ENCODE measurements at regions not wholly inside any gene's neighbourhood (a gene's known extent, or its start where the extent isn't known, plus 50 kb on each side); places are given as distances from the start of the nearest gene placed in this dataset.

DNA sequence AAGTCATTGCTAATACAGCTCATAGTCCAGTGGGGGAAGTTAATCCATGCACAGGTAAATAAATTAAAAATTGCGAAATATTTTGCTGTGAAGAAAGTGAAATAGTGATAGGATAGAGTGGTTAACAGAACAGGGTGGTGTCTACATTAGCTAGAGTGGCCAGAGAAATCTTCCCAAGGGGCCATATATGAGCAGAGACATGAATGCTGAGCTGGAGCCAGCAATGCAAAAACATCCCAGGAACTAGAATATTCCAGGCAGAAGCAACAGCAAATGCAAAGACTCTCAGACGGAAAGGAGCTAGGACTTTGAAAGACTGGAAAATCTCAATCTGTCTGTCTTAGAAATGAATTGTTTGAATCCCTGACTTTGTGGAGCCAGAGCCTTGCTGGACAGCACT lies 1221.6 kb downstream of the MAT2B start:
- Mint-ChIP-seq H3K4me3 (no peak overlapping the region), H3K27me3 (no peaks in the 10 kb centered on the region), H3K9me3 (ENCODE audit: low read depth) (no peaks in the 10 kb centered on the region), H3K36me3 (no peaks in the 10 kb centered on the region), H3K27ac (no peak overlapping the region), H3K4me1 (ENCODE audit: low read depth) (no peaks in the 10 kb centered on the region)

DNA sequence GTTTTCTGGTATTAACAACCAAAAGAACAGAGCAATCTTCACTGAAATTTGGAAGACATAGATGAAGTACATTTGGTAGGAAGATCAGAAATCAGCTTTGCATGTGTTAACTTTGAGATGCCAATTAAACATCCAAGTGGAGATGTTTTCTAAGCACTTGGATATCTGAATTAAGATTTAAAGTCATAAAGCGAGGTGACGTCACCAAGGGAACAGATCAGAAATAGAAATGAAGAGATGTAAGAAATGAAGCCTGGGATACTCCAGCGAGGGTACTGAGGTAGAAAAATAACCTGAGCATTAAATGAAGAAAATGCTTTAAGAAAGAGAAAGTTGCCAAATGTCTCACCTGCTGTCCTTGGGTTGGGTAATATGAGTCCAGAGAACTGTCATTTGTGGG lies 1223.3 kb downstream of the MAT2B start:
- Mint-ChIP-seq H3K36me3 (no peaks in the 10 kb centered on the region), H3K27me3 (no peaks in the 10 kb centered on the region), H3K4me1 (ENCODE audit: low read depth) (no peaks in the 10 kb centered on the region), H3K27ac (no peak overlapping the region), H3K4me3 (no peak overlapping the region), H3K9me3 (ENCODE audit: low read depth) (no peaks in the 10 kb centered on the region)

- no peak overlapping the region for H3K4me3 Mint-ChIP-seq
- H3K27ac Mint-ChIP-seq, result no peak overlapping the region
- H3K9me3 Mint-ChIP-seq (ENCODE audit: low read depth), result no peaks in the 10 kb centered on the region
- H3K36me3 Mint-ChIP-seq, result no peaks in the 10 kb centered on the region
- no peaks in the 10 kb centered on the region for H3K27me3 Mint-ChIP-seq
- H3K4me1 Mint-ChIP-seq (ENCODE audit: low read depth), result no peaks in the 10 kb centered on the region
These were observed 1229.9 kb downstream of the MAT2B start for GRCh38 chr5:164735334-164735733.

DNA sequence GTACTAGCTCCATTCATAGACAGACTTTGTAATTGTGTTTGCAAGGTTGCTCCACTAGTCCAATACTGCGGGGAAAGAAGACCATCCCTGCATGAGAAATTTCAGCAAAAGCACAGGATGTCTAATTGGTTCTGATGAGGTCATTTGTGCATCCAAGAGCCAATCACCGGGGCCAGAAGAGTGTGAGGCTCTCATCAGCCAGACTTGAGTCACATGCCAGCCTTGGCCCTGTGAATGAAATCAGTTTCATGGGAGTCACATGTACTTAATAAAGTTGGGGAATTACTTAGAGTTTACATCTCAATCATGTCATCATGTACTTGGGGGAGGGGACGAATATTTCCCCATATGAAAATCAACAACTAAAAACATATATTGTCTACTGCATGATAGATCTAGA lies 1236.0 kb downstream of the MAT2B start:
- Mint-ChIP-seq H3K27ac (no peak overlapping the region), H3K4me3 (no peak overlapping the region), H3K9me3 (ENCODE audit: low read depth) (peaks cover 4% of the 10 kb centered on the region), H3K27me3 (no peaks in the 10 kb centered on the region), H3K4me1 (ENCODE audit: low read depth) (no peaks in the 10 kb centered on the region), H3K36me3 (no peaks in the 10 kb centered on the region)

DNA sequence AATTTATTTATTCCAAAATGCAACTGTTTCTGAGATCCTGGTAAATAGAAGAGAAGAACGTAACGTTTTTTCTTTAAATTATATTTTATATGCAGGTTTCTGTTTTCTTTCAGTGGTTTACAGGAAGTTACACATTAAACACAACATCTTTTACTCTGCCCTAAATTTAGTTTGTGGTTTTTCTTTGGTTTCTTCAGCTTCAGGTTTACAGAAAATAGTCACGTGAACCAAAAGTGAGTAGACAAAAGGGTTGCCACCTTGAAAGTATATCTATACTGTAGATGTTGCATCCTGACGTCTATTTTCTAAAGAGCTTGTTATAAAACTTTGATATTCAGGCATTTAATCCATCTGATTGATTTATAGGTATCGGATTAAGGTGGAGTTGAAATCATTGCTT lies 1236.6 kb downstream of the MAT2B start:
- no peaks in the 10 kb centered on the region for H3K27me3 Mint-ChIP-seq
- H3K27ac Mint-ChIP-seq, result no peak overlapping the region
- no peak overlapping the region for H3K4me3 Mint-ChIP-seq
- no peaks in the 10 kb centered on the region for H3K36me3 Mint-ChIP-seq
- peaks cover 4% of the 10 kb centered on the region for H3K9me3 Mint-ChIP-seq (ENCODE audit: low read depth)
- H3K4me1 Mint-ChIP-seq (ENCODE audit: low read depth), result no peaks in the 10 kb centered on the region

DNA sequence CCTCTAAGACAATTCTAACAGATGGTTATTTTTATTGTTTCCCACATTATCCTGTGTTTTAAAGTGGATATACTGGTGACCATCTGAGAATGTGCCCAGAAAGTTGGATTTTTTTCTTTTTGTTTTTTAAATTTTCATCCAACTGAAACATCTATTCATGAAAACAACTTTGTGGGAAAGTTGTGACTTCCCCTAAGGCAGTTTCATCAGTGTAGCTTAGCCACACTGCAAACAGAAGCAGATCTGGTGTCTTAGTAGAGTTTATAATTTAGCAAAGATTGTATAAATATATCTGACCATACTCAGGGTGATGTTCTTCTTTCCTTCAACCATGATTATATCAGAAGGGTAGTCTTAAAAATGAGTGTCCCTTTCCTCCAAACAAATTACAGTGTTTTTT lies 1241.3 kb downstream of the MAT2B start:
- Mint-ChIP-seq H3K4me1 (ENCODE audit: low read depth) (no peaks in the 10 kb centered on the region), H3K9me3 (ENCODE audit: low read depth) (peaks cover 4% of the 10 kb centered on the region), H3K4me3 (no peak overlapping the region), H3K27ac (no peak overlapping the region), H3K36me3 (no peaks in the 10 kb centered on the region), H3K27me3 (no peaks in the 10 kb centered on the region)

DNA sequence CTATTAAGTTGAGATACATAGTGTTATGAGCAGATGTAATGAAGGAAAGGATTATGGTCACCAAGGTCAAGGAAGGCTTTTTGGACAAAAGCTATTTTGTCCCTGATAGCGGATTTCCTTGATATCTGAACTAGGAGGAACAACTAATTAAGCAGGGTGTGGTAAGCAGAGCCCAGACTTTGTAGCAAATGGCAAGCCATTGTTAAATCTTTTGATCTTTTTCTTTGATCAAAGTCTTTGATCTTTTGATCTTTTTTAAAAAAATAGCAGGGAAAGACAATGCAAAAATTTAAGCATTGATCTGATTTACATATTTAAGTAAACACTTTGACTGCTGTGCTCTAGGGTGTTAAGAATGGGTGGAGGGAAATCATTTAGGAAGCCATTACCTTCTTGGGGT lies 1242.0 kb downstream of the MAT2B start:
- peaks cover 4% of the 10 kb centered on the region for H3K9me3 Mint-ChIP-seq (ENCODE audit: low read depth)
- H3K4me3 Mint-ChIP-seq, result no peak overlapping the region
- no peaks in the 10 kb centered on the region for H3K4me1 Mint-ChIP-seq (ENCODE audit: low read depth)
- no peaks in the 10 kb centered on the region for H3K27me3 Mint-ChIP-seq
- H3K36me3 Mint-ChIP-seq, result no peaks in the 10 kb centered on the region
- H3K27ac Mint-ChIP-seq, result no peak overlapping the region

DNA sequence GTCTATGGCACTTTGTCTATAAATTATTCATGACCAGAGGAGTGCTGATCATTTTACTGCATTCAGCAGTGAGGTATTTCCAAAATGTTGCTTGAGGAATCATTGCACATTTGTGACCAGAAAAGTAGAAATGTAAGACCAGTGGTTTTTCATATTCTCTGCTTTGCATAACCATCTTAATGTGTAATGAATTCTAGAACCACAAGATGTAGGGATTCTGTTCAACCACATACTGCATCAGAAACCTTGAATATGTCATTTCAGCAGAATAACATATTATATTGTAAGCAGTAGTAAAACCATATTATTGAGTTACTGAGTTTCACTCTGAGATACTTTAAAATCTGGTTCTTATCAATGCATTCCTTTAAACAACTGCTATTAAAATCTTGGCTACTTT lies 1243.4 kb downstream of the MAT2B start:
- H3K27me3 Mint-ChIP-seq, result no peaks in the 10 kb centered on the region
- no peak overlapping the region for H3K4me3 Mint-ChIP-seq
- no peaks in the 10 kb centered on the region for H3K36me3 Mint-ChIP-seq
- no peak overlapping the region for H3K27ac Mint-ChIP-seq
- H3K9me3 Mint-ChIP-seq (ENCODE audit: low read depth), result no peaks in the 10 kb centered on the region
- no peaks in the 10 kb centered on the region for H3K4me1 Mint-ChIP-seq (ENCODE audit: low read depth)

DNA sequence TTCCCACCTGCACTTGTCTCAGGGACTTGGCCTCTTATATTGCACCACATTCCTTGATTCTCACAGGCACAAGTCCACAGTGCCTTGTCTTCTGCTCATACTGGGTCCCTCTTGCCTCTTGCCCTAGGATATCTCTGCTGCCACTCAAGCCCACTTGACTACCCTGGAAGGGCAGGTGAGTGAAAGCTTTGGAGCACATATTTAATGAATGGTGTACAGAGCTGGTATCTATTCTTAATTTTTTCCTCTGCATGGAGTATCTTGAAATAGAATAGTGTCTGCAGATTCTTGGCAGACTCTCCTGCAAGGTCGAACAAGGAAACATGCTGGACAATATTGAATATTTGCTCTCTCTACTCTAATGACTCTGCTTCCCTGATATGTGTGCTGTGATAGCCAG lies 1248.0 kb downstream of the MAT2B start:
- Mint-ChIP-seq H3K4me1 (ENCODE audit: low read depth) (no peaks in the 10 kb centered on the region), H3K4me3 (no peak overlapping the region), H3K36me3 (no peaks in the 10 kb centered on the region), H3K9me3 (ENCODE audit: low read depth) (no peaks in the 10 kb centered on the region), H3K27me3 (no peaks in the 10 kb centered on the region), H3K27ac (no peak overlapping the region)

DNA sequence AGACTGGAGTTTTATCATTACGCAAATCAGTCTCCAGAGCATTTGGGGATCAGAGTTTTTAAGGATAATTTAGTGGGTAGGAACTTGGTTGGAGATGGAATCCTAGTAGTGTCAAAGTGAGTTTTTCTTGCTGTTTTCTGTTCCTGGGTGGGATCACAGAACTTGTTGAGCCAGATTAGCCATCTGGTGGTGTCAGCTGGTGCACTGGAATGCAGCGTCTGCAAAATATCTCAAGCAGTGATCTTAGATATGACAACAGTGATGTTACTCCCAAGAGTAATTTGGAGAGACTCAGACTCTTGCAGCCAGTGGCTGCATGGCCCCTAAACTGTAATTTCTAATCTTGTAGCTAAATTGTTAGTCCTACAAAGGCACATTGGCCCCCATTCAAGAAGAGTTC lies 1257.8 kb downstream of the MAT2B start:
- Mint-ChIP-seq H3K4me1 (ENCODE audit: low read depth) (no peaks in the 10 kb centered on the region), H3K27ac (no peak overlapping the region), H3K9me3 (ENCODE audit: low read depth) (peaks cover 16% of the 10 kb centered on the region), H3K27me3 (no peaks in the 10 kb centered on the region), H3K4me3 (no peak overlapping the region), H3K36me3 (no peaks in the 10 kb centered on the region)

GRCh38 chr5:164772122-164772521 lies 1266.7 kb downstream of the MAT2B start:
- Mint-ChIP-seq H3K27ac (no peak overlapping the region), H3K9me3 (ENCODE audit: low read depth) (peaks cover 18% of the 10 kb centered on the region), H3K4me1 (ENCODE audit: low read depth) (no peaks in the 10 kb centered on the region), H3K36me3 (no peaks in the 10 kb centered on the region), H3K4me3 (no peak overlapping the region), H3K27me3 (no peaks in the 10 kb centered on the region)

DNA sequence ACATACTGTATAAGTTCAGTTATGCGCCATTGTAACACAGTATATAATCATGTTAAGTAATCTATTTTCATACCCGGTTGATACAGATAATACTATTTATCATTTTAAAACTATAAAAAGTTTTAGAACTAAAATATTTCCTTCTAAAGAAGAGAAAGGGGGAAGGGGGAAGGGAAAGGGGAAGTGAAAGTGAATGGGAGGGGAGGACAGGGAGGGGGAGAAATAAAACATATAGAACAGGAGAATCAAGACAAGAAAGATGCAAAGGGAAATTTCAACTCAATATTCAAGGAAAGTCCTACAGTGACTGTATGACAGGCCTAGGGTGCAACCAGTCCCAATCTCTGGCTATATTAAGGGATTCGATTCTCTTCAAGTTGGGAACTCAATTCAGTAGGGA lies 1278.8 kb downstream of the MAT2B start:
- no peaks in the 10 kb centered on the region for H3K36me3 Mint-ChIP-seq
- H3K4me3 Mint-ChIP-seq, result no peak overlapping the region
- no peaks in the 10 kb centered on the region for H3K27me3 Mint-ChIP-seq
- H3K27ac Mint-ChIP-seq, result no peak overlapping the region
- no peaks in the 10 kb centered on the region for H3K9me3 Mint-ChIP-seq (ENCODE audit: low read depth)
- no peaks in the 10 kb centered on the region for H3K4me1 Mint-ChIP-seq (ENCODE audit: low read depth)

DNA sequence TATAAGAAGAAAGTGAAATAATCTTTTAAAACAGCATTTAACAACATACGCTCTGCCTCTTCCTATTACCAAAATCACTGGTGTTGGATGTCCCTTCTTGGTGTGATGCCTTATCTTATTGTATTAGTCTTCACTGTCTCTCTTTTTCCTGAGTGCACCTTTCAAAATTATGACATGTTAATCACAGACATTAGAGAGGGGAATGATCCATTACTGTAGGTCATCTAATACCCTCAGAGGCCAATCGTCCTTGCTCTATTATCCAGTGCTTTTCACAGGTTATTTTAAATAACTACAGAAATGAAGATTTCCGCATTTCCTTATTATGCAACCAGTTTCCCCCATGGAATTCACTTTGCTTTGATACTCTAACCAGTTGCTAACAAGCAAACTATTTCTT lies 1292.7 kb downstream of the MAT2B start:
- no peaks in the 10 kb centered on the region for H3K9me3 Mint-ChIP-seq (ENCODE audit: low read depth)
- no peaks in the 10 kb centered on the region for H3K4me1 Mint-ChIP-seq (ENCODE audit: low read depth)
- H3K27me3 Mint-ChIP-seq, result no peaks in the 10 kb centered on the region
- no peak overlapping the region for H3K4me3 Mint-ChIP-seq
- H3K27ac Mint-ChIP-seq, result no peak overlapping the region
- no peaks in the 10 kb centered on the region for H3K36me3 Mint-ChIP-seq

DNA sequence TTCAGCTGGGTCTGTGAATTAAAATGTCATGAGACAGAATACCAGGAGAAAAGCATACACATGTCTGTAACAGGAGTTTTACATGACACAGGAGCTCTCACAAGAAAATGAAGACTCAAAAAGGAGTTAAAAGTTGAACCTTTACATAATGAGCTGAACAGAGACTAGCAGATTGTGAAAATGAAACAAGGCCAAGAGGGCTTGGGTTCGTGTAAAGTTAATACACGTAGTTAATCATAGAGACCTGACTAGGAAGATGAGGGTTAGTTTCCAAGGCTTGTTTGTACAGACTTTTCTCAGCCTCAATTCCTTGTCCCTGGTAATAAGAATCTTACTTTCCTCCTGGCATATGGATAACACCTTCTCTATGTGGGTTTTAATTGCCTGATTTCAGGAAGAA lies 1294.0 kb downstream of the MAT2B start:
- no peaks in the 10 kb centered on the region for H3K36me3 Mint-ChIP-seq
- no peak overlapping the region for H3K4me3 Mint-ChIP-seq
- H3K9me3 Mint-ChIP-seq (ENCODE audit: low read depth), result no peaks in the 10 kb centered on the region
- no peaks in the 10 kb centered on the region for H3K27me3 Mint-ChIP-seq
- H3K27ac Mint-ChIP-seq, result no peak overlapping the region
- no peaks in the 10 kb centered on the region for H3K4me1 Mint-ChIP-seq (ENCODE audit: low read depth)

DNA sequence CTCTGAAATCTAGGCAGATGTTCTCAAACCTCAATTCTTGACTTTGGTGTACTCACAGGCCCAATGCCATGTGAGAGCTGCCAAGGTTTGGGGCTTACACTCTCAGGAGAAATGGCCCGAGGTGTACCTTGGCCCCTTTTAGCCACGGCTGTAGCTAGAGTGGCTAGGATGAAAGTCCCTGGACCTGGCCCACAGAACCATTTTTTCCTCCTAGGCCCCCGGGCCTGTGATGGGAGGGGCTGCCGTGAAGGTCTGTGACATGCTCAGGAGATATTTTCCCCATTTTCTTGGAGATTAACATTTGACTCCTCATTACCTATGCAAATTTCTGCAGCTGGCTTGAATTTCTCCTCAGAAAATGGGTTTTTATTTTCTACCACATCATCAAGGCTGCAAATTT lies 1296.5 kb downstream of the MAT2B start:
- Mint-ChIP-seq H3K27ac (no peak overlapping the region), H3K36me3 (no peaks in the 10 kb centered on the region), H3K27me3 (no peaks in the 10 kb centered on the region), H3K4me3 (no peak overlapping the region), H3K9me3 (ENCODE audit: low read depth) (peaks cover 4% of the 10 kb centered on the region), H3K4me1 (ENCODE audit: low read depth) (no peaks in the 10 kb centered on the region)

DNA sequence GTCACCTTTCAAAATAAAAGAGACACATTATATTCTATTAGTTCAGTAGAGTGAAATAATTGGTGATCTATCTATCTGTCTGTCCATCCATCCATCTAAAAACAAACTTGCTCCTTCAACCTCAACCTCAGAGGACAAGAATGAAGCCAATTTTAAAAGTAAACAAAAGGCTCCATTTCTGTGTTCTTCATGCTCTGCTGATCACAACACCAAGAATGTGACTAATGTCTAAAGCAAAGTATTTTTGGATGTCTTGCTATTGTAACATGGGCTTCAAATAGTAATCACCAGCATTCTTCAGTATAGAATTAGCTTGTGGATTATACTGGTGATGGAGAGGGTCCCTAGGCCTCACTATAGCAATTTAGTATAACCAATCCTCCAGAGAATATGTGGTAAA lies 1304.4 kb downstream of the MAT2B start:
- peaks cover 7% of the 10 kb centered on the region for H3K9me3 Mint-ChIP-seq (ENCODE audit: low read depth)
- no peak overlapping the region for H3K4me3 Mint-ChIP-seq
- H3K4me1 Mint-ChIP-seq (ENCODE audit: low read depth), result no peaks in the 10 kb centered on the region
- H3K36me3 Mint-ChIP-seq, result no peaks in the 10 kb centered on the region
- no peaks in the 10 kb centered on the region for H3K27me3 Mint-ChIP-seq
- H3K27ac Mint-ChIP-seq, result no peak overlapping the region

- Mint-ChIP-seq H3K27ac (no peak overlapping the region), H3K27me3 (no peaks in the 10 kb centered on the region), H3K4me1 (ENCODE audit: low read depth) (no peaks in the 10 kb centered on the region), H3K36me3 (no peaks in the 10 kb centered on the region), H3K9me3 (ENCODE audit: low read depth) (peaks cover 3% of the 10 kb centered on the region), H3K4me3 (no peak overlapping the region)
These were observed 1313.0 kb downstream of the MAT2B start for GRCh38 chr5:164818445-164818844.
